SK-N-SH (cell line): ENCODE measurements at regions not wholly inside any gene's neighbourhood (a gene's known extent, or its start where the extent isn't known, plus 50 kb on each side); places are given as distances from the start of the nearest gene placed in this dataset.
"Not testable (repeated sequence)": the region's sequence is repeated elsewhere in the genome, so short reads cannot be mapped to it uniquely, and the experiment has no call there.

ENCODE experiments used
- FOXM1 ChIP-seq: IDR thresholded peaks from 2 replicates; pipeline ENCODE4 v1.4.0; 2012; ENCODE audit warnings: low read depth, mild to moderate bottlenecking
- JUND ChIP-seq: IDR thresholded peaks from 2 replicates; pipeline ENCODE4 v1.4.0; 2012
- POLR2AphosphoS5 ChIP-seq: IDR thresholded peaks from 2 replicates; pipeline ENCODE4 v1.6.1; 2012; ENCODE audit warnings: low read depth, low read length
- RAD21 ChIP-seq: IDR thresholded peaks from 2 replicates; pipeline ENCODE4 v1.6.1; 2012; ENCODE audit warnings: mild to moderate bottlenecking, low read length
- RFX5 ChIP-seq: IDR thresholded peaks from 2 replicates; pipeline ENCODE4 v1.6.1; 2012; ENCODE audit warnings: mild to moderate bottlenecking, improper control_type of control experiment, low read length
- TEAD4 ChIP-seq: IDR thresholded peaks from 2 replicates; pipeline ENCODE4 v1.4.0; 2012; ENCODE audit warnings: mild to moderate bottlenecking, borderline replicate concordance; ENCODE audit not compliant: insufficient read depth
- TF ChIP-seq, protein P1 (sequence below): IDR thresholded peaks from 2 replicates; pipeline ENCODE4 v1.4.0; 2012; ENCODE audit warnings: low read depth
- TF ChIP-seq, protein P2 (sequence below): fragments of 200-600 bp; sonication (generic); IDR thresholded peaks from 2 replicates; pipeline ENCODE4 v1.6.1; 2017; ENCODE audit warnings: antibody characterized with exemption, mild to moderate bottlenecking, moderate library complexity
- TF ChIP-seq, protein P3 (sequence below): IDR thresholded peaks from 2 replicates; pipeline ENCODE4 v1.6.1; 2012; ENCODE audit warnings: mild to moderate bottlenecking, low read depth, low read length, moderate library complexity
- TF ChIP-seq, protein P4 (sequence below): IDR thresholded peaks from 2 replicates; pipeline ENCODE4; 2012

DNA sequence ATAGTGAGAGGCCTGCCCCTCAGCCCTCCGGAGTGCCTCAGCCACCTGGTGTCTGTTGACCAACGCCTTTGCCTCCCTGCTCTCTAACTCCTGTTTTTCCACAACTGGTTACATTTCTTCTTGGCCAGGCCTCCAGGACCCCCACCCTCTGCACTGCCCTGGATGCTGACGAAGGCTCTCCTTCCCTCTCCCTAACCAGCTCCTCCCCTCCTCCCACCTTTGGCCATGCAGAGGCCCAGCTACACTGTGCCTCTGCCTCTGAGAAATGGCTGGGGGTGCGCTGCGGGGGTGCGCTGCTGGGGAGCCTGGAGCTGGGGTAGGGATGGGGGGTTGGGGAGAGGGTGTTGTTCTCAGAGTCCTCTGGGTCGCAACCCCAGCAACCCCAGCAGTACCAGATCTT lies 57.3 kb downstream of the PROP1 start:
- not testable (repeated sequence) for TF ChIP-seq POLR2AphosphoS5, TEAD4, RFX5, RAD21, FOXM1, JUND
- TF ChIP-seq, protein P1, sequence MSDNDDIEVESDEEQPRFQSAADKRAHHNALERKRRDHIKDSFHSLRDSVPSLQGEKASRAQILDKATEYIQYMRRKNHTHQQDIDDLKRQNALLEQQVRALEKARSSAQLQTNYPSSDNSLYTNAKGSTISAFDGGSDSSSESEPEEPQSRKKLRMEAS = not testable (repeated sequence)
- TF ChIP-seq, protein P2, sequence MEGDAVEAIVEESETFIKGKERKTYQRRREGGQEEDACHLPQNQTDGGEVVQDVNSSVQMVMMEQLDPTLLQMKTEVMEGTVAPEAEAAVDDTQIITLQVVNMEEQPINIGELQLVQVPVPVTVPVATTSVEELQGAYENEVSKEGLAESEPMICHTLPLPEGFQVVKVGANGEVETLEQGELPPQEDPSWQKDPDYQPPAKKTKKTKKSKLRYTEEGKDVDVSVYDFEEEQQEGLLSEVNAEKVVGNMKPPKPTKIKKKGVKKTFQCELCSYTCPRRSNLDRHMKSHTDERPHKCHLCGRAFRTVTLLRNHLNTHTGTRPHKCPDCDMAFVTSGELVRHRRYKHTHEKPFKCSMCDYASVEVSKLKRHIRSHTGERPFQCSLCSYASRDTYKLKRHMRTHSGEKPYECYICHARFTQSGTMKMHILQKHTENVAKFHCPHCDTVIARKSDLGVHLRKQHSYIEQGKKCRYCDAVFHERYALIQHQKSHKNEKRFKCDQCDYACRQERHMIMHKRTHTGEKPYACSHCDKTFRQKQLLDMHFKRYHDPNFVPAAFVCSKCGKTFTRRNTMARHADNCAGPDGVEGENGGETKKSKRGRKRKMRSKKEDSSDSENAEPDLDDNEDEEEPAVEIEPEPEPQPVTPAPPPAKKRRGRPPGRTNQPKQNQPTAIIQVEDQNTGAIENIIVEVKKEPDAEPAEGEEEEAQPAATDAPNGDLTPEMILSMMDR = not testable (repeated sequence)
- TF ChIP-seq, protein P3, sequence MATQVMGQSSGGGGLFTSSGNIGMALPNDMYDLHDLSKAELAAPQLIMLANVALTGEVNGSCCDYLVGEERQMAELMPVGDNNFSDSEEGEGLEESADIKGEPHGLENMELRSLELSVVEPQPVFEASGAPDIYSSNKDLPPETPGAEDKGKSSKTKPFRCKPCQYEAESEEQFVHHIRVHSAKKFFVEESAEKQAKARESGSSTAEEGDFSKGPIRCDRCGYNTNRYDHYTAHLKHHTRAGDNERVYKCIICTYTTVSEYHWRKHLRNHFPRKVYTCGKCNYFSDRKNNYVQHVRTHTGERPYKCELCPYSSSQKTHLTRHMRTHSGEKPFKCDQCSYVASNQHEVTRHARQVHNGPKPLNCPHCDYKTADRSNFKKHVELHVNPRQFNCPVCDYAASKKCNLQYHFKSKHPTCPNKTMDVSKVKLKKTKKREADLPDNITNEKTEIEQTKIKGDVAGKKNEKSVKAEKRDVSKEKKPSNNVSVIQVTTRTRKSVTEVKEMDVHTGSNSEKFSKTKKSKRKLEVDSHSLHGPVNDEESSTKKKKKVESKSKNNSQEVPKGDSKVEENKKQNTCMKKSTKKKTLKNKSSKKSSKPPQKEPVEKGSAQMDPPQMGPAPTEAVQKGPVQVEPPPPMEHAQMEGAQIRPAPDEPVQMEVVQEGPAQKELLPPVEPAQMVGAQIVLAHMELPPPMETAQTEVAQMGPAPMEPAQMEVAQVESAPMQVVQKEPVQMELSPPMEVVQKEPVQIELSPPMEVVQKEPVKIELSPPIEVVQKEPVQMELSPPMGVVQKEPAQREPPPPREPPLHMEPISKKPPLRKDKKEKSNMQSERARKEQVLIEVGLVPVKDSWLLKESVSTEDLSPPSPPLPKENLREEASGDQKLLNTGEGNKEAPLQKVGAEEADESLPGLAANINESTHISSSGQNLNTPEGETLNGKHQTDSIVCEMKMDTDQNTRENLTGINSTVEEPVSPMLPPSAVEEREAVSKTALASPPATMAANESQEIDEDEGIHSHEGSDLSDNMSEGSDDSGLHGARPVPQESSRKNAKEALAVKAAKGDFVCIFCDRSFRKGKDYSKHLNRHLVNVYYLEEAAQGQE = not testable (repeated sequence)
- TF ChIP-seq, protein P4, sequence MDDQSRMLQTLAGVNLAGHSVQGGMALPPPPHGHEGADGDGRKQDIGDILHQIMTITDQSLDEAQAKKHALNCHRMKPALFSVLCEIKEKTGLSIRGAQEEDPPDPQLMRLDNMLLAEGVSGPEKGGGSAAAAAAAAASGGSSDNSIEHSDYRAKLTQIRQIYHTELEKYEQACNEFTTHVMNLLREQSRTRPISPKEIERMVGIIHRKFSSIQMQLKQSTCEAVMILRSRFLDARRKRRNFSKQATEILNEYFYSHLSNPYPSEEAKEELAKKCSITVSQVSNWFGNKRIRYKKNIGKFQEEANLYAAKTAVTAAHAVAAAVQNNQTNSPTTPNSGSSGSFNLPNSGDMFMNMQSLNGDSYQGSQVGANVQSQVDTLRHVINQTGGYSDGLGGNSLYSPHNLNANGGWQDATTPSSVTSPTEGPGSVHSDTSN = not testable (repeated sequence)
